Stimulated activated CD4-positive, alpha-beta T cell treated with anti-CD3 and anti-CD28 coated beads, Interleukin-1b, Interleukin-23, amount 100 ng/mL, for 48 hours (primary cell): ENCODE measurements at regions not wholly inside any gene's neighbourhood (a gene's known extent, or its start where the extent isn't known, plus 50 kb on each side); places are given as distances from the start of the nearest gene placed in this dataset.
"Not testable (repeated sequence)": the region's sequence is repeated elsewhere in the genome, so short reads cannot be mapped to it uniquely, and the experiment has no call there.

Source experiments
- DNase-seq: peaks from one replicate; pipeline ENCODE4 v3.0.0-alpha.2; 2020

GRCh38 chr12:68514807-68515411, 95.8 kb upstream of the RAP1B start:
- DNase-seq, result no peak

- no peak for DNase-seq
Observed at GRCh38 chr12:68515793-68516192, 94.9 kb upstream of the RAP1B start.

GRCh38 chr12:68521321-68521839, 89.3 kb upstream of the RAP1B start:
- no peak for DNase-seq

GRCh38 chr12:68521848-68522502, 88.7 kb upstream of the RAP1B start:
- DNase-seq, result no peak

GRCh38 chr12:68529466-68529865, 81.2 kb upstream of the RAP1B start:
- DNase-seq, result no peak

- DNase-seq, result no peak
Observed at GRCh38 chr12:68529869-68530268, 80.8 kb upstream of the RAP1B start.

GRCh38 chr12:68530299-68530698, 80.4 kb upstream of the RAP1B start:
- DNase-seq, result no peak

GRCh38 chr12:68530965-68531364, 79.7 kb upstream of the RAP1B start:
- DNase-seq, result no peak

GRCh38 chr12:68532204-68532886, 78.4 kb upstream of the RAP1B start:
- no peak for DNase-seq

GRCh38 chr12:68532887-68533248, 77.8 kb upstream of the RAP1B start:
- no peak for DNase-seq

GRCh38 chr12:68534108-68534507, 76.6 kb upstream of the RAP1B start:
- no peak for DNase-seq

- DNase-seq, result no peak
Observed at GRCh38 chr12:68536885-68537485, 73.7 kb upstream of the RAP1B start.

- DNase-seq, result no peak
Observed at GRCh38 chr12:68537571-68537970, 73.1 kb upstream of the RAP1B start.

GRCh38 chr12:68538726-68539614, 71.7 kb upstream of the RAP1B start:
- DNase-seq, result peak; percentile 55

GRCh38 chr12:68539615-68539952, 71.1 kb upstream of the RAP1B start:
- no peak for DNase-seq

- not testable (repeated sequence) for DNase-seq
Observed at GRCh38 chr12:68540768-68541167, 69.9 kb upstream of the RAP1B start.

- not testable (repeated sequence) for DNase-seq
Observed at GRCh38 chr12:68547318-68547717, 63.4 kb upstream of the RAP1B start.

GRCh38 chr12:68552605-68553195, 58.0 kb upstream of the RAP1B start:
- not testable (repeated sequence) for DNase-seq

- DNase-seq, result no peak
Observed at GRCh38 chr12:68557011-68557730, 53.5 kb upstream of the RAP1B start.

GRCh38 chr12:68559246-68559645, 51.5 kb upstream of the RAP1B start:
- DNase-seq, result no peak

- DNase-seq, result no peak
Observed at GRCh38 chr12:68559984-68560850, 50.5 kb upstream of the RAP1B start.
